ENCODE measurements at regions not wholly inside any gene's neighbourhood (a gene's known extent, or its start where the extent isn't known, plus 50 kb on each side); places are given as distances from the start of the nearest gene placed in this dataset.

- H3K4me3 ChIP-seq (ENCODE audit: low read depth, low read length): no peak overlapping the region
- no peak for DNase-seq (ENCODE audit: low read depth)
- TF ChIP-seq CTCF (IDR thresholded peaks at IDR 0.05; ENCODE audit: insufficient read depth, low read depth, low read length, missing control alignments): no peak
Measured at GRCh38 chr14:105866841-105867321, 340.5 kb downstream of the TMEM121 start.

- no peak for TF ChIP-seq CTCF (IDR thresholded peaks at IDR 0.05; ENCODE audit: insufficient read depth, low read depth, low read length, missing control alignments)
- DNase-seq (ENCODE audit: low read depth): no peak
- no peak overlapping the region for H3K4me3 ChIP-seq (ENCODE audit: low read depth, low read length)
Measured at GRCh38 chr14:105867961-105868599, 341.7 kb downstream of the TMEM121 start.

GRCh38 chr14:105871590-105871989, 345.2 kb downstream of the TMEM121 start:
- TF ChIP-seq CTCF (IDR thresholded peaks at IDR 0.05; ENCODE audit: insufficient read depth, low read depth, low read length, missing control alignments): no peak
- no peak for DNase-seq (ENCODE audit: low read depth)
- no peak overlapping the region for H3K4me3 ChIP-seq (ENCODE audit: low read depth, low read length)

GRCh38 chr14:105873870-105874512, 347.6 kb downstream of the TMEM121 start:
- DNase-seq (ENCODE audit: low read depth): no peak
- TF ChIP-seq CTCF (IDR thresholded peaks at IDR 0.05; ENCODE audit: insufficient read depth, low read depth, low read length, missing control alignments): no peak

GRCh38 chr14:105876158-105876557, 349.8 kb downstream of the TMEM121 start:
- DNase-seq (ENCODE audit: low read depth): no peak
- no peak for TF ChIP-seq CTCF (IDR thresholded peaks at IDR 0.05; ENCODE audit: insufficient read depth, low read depth, low read length, missing control alignments)
- no peak overlapping the region for H3K4me3 ChIP-seq (ENCODE audit: low read depth, low read length)

More at GRCh38 chr14:105873870-105874512, 347.6 kb downstream of the TMEM121 start:
- H3K4me3 ChIP-seq (ENCODE audit: low read depth, low read length): no peak overlapping the region

- TF ChIP-seq CTCF (IDR thresholded peaks at IDR 0.05; ENCODE audit: insufficient read depth, low read depth, low read length, missing control alignments): no peak
- DNase-seq (ENCODE audit: low read depth): no peak
- no peak overlapping the region for H3K4me3 ChIP-seq (ENCODE audit: low read depth, low read length)
Measured at GRCh38 chr14:105876829-105877228, 350.4 kb downstream of the TMEM121 start.
